ENCODE measurements at regions not wholly inside any gene's neighbourhood (a gene's known extent, or its start where the extent isn't known, plus 50 kb on each side); places are given as distances from the start of the nearest gene placed in this dataset.
A peak's percentile ranks its signal among the peaks of the same experiment; 100 is the strongest.

DNA sequence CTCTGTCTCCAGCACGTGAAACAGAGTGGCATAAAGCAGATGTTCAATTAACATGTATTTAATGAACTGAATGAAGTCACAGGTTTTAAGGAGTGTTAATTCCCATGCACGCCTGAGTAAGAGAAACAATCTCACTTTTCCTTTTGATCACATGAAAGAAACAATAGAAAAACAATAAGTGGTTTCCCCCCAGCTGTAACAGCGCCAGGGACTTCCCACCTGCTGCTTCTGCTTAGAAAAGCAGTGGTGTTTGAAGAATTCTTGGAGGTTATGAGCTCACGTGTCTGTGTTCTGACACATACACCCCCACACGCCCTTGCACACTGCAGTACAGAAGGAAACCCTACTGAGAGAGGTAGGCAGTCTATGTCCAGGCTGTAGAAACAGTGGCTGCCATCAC is 51.3 kb upstream of the FRMD4A start:
- Histone ChIP-seq H3K56ac (replicated peaks; ENCODE audit: insufficient read length, low read depth, low read length) (no peak overlapping the region), H4K8ac (ENCODE audit: extremely low read depth, insufficient read depth, low read length) (no peak overlapping the region), H3K36me3 (ENCODE audit: control insufficient read depth in 2 of 4, insufficient read depth in 4 of 4, low read length in 3 of 4) (no peaks in the 10 kb centered on the region), H3K4me3 (ENCODE audit: extremely low read depth in 1 of 4, insufficient read depth in 2 of 4, low read depth in 3 of 4, low read length in 4 of 4) (no peak overlapping the region), H2BK15ac (ENCODE audit: low read length) (0 out of 2 replicates have a peak overlapping the region, but pooled peaks have one; percentile 55), H3K23me2 (ENCODE audit: low read depth, low read length) (no peaks in the 10 kb centered on the region; the same call in 1 of the 2 replicates), H2AK5ac (ENCODE audit: low read depth, low read length) (no peak overlapping the region), H3K9me3 (ENCODE audit: insufficient read depth in 2 of 2, low read depth in 1 of 2, low read length in 1 of 2) (no peaks in the 10 kb centered on the region), H3K79me2 (ENCODE audit: control insufficient read depth in 1 of 2, insufficient read depth in 2 of 2, low read length in 2 of 2) (no peaks in the 10 kb centered on the region), H4K5ac (ENCODE audit: insufficient read length, low read depth, low read length) (no peak overlapping the region), H3K4me2 (ENCODE audit: insufficient read depth in 1 of 2, low read depth in 2 of 2, low read length in 2 of 2) (no peak overlapping the region), H3K4ac (replicated peaks; ENCODE audit: insufficient read length, low read depth, low read length) (no peak overlapping the region), H2AFZ (ENCODE audit: low read length) (no peak overlapping the region), H3K79me1 (ENCODE audit: low read depth, low read length) (no peaks in the 10 kb centered on the region), H3K27me3 (replicated peaks in 1 of 4; ENCODE audit: control insufficient read depth in 3 of 4, extremely low read depth in 1 of 4, insufficient read depth in 3 of 4, low read length in 3 of 4) (no peaks in the 10 kb centered on the region), H2BK5ac (ENCODE audit: low read depth, low read length) (no peak overlapping the region), H2BK20ac (ENCODE audit: low read length) (no peak overlapping the region), H3K4me1 (replicated peaks in 1 of 4; ENCODE audit: control insufficient read depth in 3 of 4, insufficient read depth in 4 of 4, low read length in 3 of 4) (peaks cover 0 to 6% (median 0%) of the 10 kb centered on the region in 4 experiments; a peak in 2 of 7 replicates), H4K20me1 (replicated peaks in 1 of 2; ENCODE audit: control insufficient read depth in 1 of 2, insufficient read depth in 2 of 2, low read length in 2 of 2) (no peaks in the 10 kb centered on the region), H4K91ac (replicated peaks; ENCODE audit: insufficient read length, low read length) (no peak overlapping the region), H3K9ac (replicated peaks in 1 of 4; ENCODE audit: extremely low read depth in 1 of 4, low read depth in 3 of 4, low read length in 3 of 4) (no peak overlapping the region), H3K23ac (ENCODE audit: insufficient read length) (no peak overlapping the region), H2BK12ac (ENCODE audit: low read depth, low read length) (no peak overlapping the region), H3K27ac (ENCODE audit: low read depth, low read length) (no peak overlapping the region), H3K14ac (ENCODE audit: insufficient read length) (no peak overlapping the region), H2BK120ac (replicated peaks; ENCODE audit: low read depth, low read length) (no peak overlapping the region), H3K18ac (ENCODE audit: extremely low read depth, low read length) (no peak overlapping the region)
- DNase-seq (ENCODE audit: low read depth in 1 of 2, low spot score in 2 of 2) (no peak), FAIRE-seq (no peak)
- POLR2A ChIA-PET (ENCODE audit: partially characterized antibody), result interaction anchor here (0.6 kb wide), 1 partner anchor 42 kb away, joined by 3 read pairs; no protein-coding TSS in a partner anchor
- 85% methylated on average over 5 of the region's 5 CpGs; no CpG with 5 or more reads in 1 of the 2 experiments for whole genome bisulfite sequencing, 2 experiments (ENCODE audit: extremely low coverage in 1 of 2, insufficient coverage in 1 of 2, insufficient read length in 1 of 2, insufficient replicate concordance in 2 of 2, low coverage in 1 of 2, low lambda C conversion rate in 2 of 2, missing lambda C conversion rate in 1 of 2)
- CTCF ChIA-PET (ENCODE audit: partially characterized antibody), result interaction anchor here (0.8 to 2.1 kb wide), 3 partner anchors 11 to 181 kb away, joined by 3 to 6 read pairs (median 3); no protein-coding TSS in a partner anchor
- no peak for TF ChIP-seq RXRA (IDR thresholded peaks at IDR 0.05; ENCODE audit: insufficient read depth, low read depth, low read length)
- TF ChIP-seq TCF12 (IDR thresholded peaks at IDR 0.05; ENCODE audit: low read depth, low read length), result no peak
- TF ChIP-seq, protein P1, sequence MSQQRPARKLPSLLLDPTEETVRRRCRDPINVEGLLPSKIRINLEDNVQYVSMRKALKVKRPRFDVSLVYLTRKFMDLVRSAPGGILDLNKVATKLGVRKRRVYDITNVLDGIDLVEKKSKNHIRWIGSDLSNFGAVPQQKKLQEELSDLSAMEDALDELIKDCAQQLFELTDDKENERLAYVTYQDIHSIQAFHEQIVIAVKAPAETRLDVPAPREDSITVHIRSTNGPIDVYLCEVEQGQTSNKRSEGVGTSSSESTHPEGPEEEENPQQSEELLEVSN (IDR thresholded peaks at IDR 0.05), result no peak
- TF ChIP-seq, protein P2, sequence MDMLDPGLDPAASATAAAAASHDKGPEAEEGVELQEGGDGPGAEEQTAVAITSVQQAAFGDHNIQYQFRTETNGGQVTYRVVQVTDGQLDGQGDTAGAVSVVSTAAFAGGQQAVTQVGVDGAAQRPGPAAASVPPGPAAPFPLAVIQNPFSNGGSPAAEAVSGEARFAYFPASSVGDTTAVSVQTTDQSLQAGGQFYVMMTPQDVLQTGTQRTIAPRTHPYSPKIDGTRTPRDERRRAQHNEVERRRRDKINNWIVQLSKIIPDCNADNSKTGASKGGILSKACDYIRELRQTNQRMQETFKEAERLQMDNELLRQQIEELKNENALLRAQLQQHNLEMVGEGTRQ (IDR thresholded peaks at IDR 0.05; ENCODE audit: low read length), result no peak
- TF ChIP-seq SIN3A (conservative IDR thresholded peaks at IDR 0.05 in 1 of 2, IDR thresholded peaks at IDR 0.05 in 1 of 2; ENCODE audit: low read depth in 1 of 2, low read length in 2 of 2), result no peak
- TF ChIP-seq, protein P3, sequence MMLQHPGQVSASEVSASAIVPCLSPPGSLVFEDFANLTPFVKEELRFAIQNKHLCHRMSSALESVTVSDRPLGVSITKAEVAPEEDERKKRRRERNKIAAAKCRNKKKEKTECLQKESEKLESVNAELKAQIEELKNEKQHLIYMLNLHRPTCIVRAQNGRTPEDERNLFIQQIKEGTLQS (IDR thresholded peaks at IDR 0.05; ENCODE audit: insufficient read depth, low read depth, low read length), result no peak
- TF ChIP-seq CHD2 (IDR thresholded peaks at IDR 0.05; ENCODE audit: low read length), result no peak
- TF ChIP-seq BRCA1 (IDR thresholded peaks at IDR 0.05; ENCODE audit: low read depth, low read length), result no peak
- TF ChIP-seq CREB1 (IDR thresholded peaks at IDR 0.05), result no peak

All from H1 (cell line).